ENCODE measurements at regions not wholly inside any gene's neighbourhood (a gene's known extent, or its start where the extent isn't known, plus 50 kb on each side); places are given as distances from the start of the nearest gene placed in this dataset.

DNA sequence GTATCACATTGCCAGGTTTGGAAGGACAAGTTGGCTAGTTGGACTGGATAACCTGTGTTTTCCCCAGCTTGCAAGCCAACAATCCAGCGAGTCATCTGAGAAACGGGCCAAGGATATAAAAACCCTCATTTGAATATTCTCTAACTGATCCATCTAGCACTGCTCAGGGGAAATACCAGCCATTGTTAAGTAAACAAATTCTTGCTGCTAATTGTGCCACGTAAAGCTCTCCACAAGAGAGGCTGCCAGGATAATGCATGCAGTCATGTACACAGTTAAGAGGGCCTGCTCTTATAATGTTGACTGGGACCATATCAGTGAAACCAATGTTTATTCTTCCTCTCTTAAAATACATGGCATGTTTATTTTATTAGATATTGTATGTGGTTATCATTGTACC, 663.2 kb upstream of the SGCG start:
- Histone ChIP-seq H3K79me2 (ENCODE audit: control insufficient read depth, insufficient read depth, low read length) (no peaks in the 10 kb centered on the region), H3K9me3 (replicated peaks; ENCODE audit: control insufficient read depth, insufficient read depth, low read length) (peaks cover 7% of the 10 kb centered on the region), H4K20me1 (replicated peaks; ENCODE audit: control insufficient read depth, extremely low read depth, insufficient read depth, low read length) (no peaks in the 10 kb centered on the region), H3K9me1 (replicated peaks; ENCODE audit: control insufficient read depth, extremely low read depth, insufficient read depth, low read length) (no peaks in the 10 kb centered on the region), H3K36me3 (ENCODE audit: control insufficient read depth in 2 of 2, extremely low read depth in 1 of 2, insufficient read depth in 2 of 2, low read length in 2 of 2) (no peaks in the 10 kb centered on the region), H3K27ac (ENCODE audit: insufficient read depth, low read depth, low read length) (no peak overlapping the region), H3K27me3 (ENCODE audit: control insufficient read depth in 2 of 2, insufficient read depth in 2 of 2, low read length in 2 of 2) (no peaks in the 10 kb centered on the region), H3K4me1 (ENCODE audit: control insufficient read depth, extremely low read depth, insufficient read depth, low read length) (no peaks in the 10 kb centered on the region), H2AFZ (ENCODE audit: low read depth, low read length) (no peak overlapping the region), H3K4me3 (replicated peaks in 1 of 3; ENCODE audit: insufficient read depth in 1 of 3, low read depth in 1 of 3, low read length in 3 of 3) (no peak overlapping the region), H3K4me2 (ENCODE audit: insufficient read depth, low read length) (no peak overlapping the region), H3K9ac (replicated peaks; ENCODE audit: extremely low read depth, insufficient read depth, low read length) (no peak overlapping the region)
- dilution Hi-C loops (cut with MboI; ENCODE audit: extremely low pct_ligation_motif_present, low sequenced_read_pairs) (no loop called here), intact Hi-C loops (cut with micrococcal nuclease) (no loop called here)
- no peak for DNase-seq (ENCODE audit: low read depth, low spot score)
- CTCF ChIA-PET: no interaction called here
- BruUV-seq (replicated peaks): no TSS peak
- TF ChIP-seq POLR2AphosphoS5 (IDR thresholded peaks at IDR 0.05; ENCODE audit: insufficient read depth, low read depth, low read length): no peak
- TF ChIP-seq FOS (IDR thresholded peaks at IDR 0.05; ENCODE audit: borderline replicate concordance, insufficient read depth, low read length): no peak
- no peak for TF ChIP-seq GATA2 (IDR thresholded peaks at IDR 0.05; ENCODE audit: insufficient read depth, insufficient read length, low read depth, low read length)
- TF ChIP-seq, protein P1, sequence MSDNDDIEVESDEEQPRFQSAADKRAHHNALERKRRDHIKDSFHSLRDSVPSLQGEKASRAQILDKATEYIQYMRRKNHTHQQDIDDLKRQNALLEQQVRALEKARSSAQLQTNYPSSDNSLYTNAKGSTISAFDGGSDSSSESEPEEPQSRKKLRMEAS (IDR thresholded peaks at IDR 0.05; ENCODE audit: insufficient read depth, insufficient read length): no peak
- no peak for TF ChIP-seq POLR2A (IDR thresholded peaks at IDR 0.05; ENCODE audit: low read depth, low read length)
- no peak for TF ChIP-seq EZH2 (IDR thresholded peaks at IDR 0.05; ENCODE audit: borderline replicate concordance, low read depth, low read length, severe bottlenecking)
- TF ChIP-seq, protein P2, sequence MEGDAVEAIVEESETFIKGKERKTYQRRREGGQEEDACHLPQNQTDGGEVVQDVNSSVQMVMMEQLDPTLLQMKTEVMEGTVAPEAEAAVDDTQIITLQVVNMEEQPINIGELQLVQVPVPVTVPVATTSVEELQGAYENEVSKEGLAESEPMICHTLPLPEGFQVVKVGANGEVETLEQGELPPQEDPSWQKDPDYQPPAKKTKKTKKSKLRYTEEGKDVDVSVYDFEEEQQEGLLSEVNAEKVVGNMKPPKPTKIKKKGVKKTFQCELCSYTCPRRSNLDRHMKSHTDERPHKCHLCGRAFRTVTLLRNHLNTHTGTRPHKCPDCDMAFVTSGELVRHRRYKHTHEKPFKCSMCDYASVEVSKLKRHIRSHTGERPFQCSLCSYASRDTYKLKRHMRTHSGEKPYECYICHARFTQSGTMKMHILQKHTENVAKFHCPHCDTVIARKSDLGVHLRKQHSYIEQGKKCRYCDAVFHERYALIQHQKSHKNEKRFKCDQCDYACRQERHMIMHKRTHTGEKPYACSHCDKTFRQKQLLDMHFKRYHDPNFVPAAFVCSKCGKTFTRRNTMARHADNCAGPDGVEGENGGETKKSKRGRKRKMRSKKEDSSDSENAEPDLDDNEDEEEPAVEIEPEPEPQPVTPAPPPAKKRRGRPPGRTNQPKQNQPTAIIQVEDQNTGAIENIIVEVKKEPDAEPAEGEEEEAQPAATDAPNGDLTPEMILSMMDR (IDR thresholded peaks at IDR 0.05; ENCODE audit: extremely low read depth in 1 of 2, insufficient read depth in 1 of 2, low read depth in 1 of 2, low read length in 2 of 2): no peak
- TF ChIP-seq JUN (IDR thresholded peaks at IDR 0.05; ENCODE audit: borderline replicate concordance, insufficient read depth, insufficient read length, low read depth): no peak
- TF ChIP-seq MYC (IDR thresholded peaks at IDR 0.05; ENCODE audit: low read depth, low read length): no peak
- no peak for FAIRE-seq
- POLR2A ChIA-PET: no interaction called here

All from endothelial cell of umbilical vein (primary cell).